ENCODE measurements at regions not wholly inside any gene's neighbourhood (a gene's known extent, or its start where the extent isn't known, plus 50 kb on each side); places are given as distances from the start of the nearest gene placed in this dataset.

DNA sequence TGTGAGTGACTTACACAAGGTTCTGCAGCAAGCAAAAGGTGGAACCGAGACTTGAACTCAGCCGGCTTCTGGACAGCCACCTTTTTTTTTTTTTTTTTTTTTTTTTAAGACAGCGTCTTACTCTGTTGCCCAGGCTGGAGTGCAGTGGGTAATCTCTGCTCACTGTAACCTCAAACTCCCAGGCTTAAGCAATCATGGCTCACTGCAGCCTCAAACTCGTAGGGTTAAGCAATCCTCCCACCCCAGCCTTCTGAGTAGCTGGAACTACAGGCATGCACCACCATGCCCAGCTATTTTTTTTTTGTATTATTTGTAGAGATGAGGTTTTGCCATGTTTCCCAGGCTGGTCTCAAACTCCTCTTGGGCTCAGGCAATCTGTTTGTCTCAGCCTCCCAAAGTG is 55.2 kb upstream of the GOT2 start:
- TF ChIP-seq, protein P1, sequence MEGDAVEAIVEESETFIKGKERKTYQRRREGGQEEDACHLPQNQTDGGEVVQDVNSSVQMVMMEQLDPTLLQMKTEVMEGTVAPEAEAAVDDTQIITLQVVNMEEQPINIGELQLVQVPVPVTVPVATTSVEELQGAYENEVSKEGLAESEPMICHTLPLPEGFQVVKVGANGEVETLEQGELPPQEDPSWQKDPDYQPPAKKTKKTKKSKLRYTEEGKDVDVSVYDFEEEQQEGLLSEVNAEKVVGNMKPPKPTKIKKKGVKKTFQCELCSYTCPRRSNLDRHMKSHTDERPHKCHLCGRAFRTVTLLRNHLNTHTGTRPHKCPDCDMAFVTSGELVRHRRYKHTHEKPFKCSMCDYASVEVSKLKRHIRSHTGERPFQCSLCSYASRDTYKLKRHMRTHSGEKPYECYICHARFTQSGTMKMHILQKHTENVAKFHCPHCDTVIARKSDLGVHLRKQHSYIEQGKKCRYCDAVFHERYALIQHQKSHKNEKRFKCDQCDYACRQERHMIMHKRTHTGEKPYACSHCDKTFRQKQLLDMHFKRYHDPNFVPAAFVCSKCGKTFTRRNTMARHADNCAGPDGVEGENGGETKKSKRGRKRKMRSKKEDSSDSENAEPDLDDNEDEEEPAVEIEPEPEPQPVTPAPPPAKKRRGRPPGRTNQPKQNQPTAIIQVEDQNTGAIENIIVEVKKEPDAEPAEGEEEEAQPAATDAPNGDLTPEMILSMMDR (IDR thresholded peaks at IDR 0.05; ENCODE audit: insufficient read depth, low read length, severe bottlenecking) = no peak
- FAIRE-seq = no peak
- H3K36me3 ChIP-seq (ENCODE audit: control insufficient read depth, insufficient read depth, low read length) = no peaks in the 10 kb centered on the region
- no peaks in the 10 kb centered on the region for H3K27me3 ChIP-seq (ENCODE audit: control insufficient read depth, insufficient read depth, low read length)
- no peak overlapping the region for H3K4me3 ChIP-seq (ENCODE audit: low read depth, low read length)
- DNase-seq (ENCODE audit: low read depth) = peak; percentile 29

Data from bronchial epithelial cell (primary cell).